ENCODE measurements at regions not wholly inside any gene's neighbourhood (a gene's known extent, or its start where the extent isn't known, plus 50 kb on each side); places are given as distances from the start of the nearest gene placed in this dataset.
"Not testable (repeated sequence)": the region's sequence is repeated elsewhere in the genome, so short reads cannot be mapped to it uniquely, and the experiment has no call there.

- no peak for DNase-seq
Observed at GRCh38 chr1:61028136-61028535, 54.2 kb upstream of the NFIA start.

GRCh38 chr1:61018068-61018467 lies 64.3 kb upstream of the NFIA start:
- DNase-seq, result not testable (repeated sequence)

DNA sequence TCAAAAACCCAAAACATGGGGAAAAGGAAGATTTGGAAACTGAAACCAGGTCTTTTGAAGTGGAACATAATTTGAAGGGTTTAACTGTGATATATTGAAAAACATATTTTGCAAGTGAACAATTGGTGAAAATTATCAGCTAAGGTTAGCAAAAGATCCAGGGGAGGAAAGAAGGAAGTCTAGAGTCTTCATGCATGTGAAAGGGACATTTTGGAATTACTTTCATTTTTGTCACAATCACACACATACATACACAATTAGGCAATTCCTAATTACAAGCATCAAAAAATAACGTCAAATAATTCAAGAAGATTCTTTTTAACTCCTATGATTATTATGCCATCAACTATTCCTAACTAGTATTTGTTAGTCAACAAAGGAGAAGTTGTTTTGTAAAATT lies 64.7 kb upstream of the NFIA start:
- no peak for DNase-seq

GRCh38 chr1:61013946-61014667 lies 68.3 kb upstream of the NFIA start:
- no peak for DNase-seq

- DNase-seq, result no peak
Observed at GRCh38 chr1:61013189-61013945, 69.0 kb upstream of the NFIA start.

DNA sequence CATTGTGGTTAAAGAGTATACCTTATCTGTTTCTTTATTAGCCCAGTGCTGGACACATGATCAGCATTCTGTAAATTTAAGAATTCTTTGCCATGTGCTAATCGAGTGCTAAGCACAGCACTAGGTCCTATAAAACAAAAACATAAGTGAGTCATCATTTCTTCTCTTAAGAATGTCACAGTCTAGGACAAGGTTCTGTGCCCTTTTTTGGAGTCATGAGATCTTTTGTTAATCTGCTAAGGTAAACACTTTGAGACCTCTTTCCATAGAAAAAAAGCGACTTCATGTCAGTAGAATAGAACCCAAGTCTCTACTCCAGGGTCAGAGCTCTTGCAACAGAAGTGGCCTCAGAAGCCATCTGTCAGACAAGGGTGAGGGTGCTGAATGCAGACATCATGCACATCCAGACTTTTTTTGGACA lies 70.0 kb upstream of the NFIA start:
- no peak for DNase-seq

- DNase-seq, result no peak
Observed at GRCh38 chr1:61011561-61012263, 70.6 kb upstream of the NFIA start.

DNA sequence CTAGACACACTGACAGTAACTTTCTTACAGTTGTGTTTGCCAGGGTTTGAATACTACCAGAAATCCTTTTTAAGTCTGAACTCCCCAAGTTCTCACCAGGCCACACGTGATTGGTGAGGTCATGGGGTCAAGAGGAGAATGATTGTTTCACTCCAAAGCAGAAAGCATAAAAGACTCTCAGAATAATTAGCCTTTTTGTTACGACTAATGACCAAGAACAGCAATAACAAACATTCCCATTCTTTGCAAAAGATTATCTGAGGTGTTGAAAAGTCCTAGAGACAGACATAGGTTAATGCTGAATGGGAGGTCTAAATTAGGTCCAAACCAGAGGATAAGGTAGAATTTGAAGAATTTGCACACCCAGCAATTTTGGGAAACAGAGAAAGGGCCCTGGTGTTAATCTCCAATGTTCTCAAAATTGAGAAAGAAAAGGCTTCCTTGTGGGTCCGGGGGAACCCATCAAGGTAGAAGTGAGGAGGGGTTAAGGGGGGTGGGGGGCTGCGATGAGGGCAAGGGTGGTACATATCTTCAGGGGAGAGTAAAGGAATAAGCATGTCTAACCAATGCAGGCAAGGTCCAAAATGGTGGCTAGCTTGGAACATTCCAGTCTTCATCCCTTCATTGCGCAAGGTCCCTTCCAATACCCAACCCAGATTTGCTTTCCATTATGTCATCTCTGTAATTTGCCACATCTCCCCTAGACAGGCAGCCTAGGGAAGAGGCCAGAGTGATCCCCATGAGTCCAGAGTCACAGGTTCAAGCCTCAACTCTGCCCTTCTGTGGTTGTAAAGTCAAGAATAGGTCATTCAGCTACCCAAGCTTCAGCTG lies 74.6 kb upstream of the NFIA start:
- no peak for DNase-seq

DNA sequence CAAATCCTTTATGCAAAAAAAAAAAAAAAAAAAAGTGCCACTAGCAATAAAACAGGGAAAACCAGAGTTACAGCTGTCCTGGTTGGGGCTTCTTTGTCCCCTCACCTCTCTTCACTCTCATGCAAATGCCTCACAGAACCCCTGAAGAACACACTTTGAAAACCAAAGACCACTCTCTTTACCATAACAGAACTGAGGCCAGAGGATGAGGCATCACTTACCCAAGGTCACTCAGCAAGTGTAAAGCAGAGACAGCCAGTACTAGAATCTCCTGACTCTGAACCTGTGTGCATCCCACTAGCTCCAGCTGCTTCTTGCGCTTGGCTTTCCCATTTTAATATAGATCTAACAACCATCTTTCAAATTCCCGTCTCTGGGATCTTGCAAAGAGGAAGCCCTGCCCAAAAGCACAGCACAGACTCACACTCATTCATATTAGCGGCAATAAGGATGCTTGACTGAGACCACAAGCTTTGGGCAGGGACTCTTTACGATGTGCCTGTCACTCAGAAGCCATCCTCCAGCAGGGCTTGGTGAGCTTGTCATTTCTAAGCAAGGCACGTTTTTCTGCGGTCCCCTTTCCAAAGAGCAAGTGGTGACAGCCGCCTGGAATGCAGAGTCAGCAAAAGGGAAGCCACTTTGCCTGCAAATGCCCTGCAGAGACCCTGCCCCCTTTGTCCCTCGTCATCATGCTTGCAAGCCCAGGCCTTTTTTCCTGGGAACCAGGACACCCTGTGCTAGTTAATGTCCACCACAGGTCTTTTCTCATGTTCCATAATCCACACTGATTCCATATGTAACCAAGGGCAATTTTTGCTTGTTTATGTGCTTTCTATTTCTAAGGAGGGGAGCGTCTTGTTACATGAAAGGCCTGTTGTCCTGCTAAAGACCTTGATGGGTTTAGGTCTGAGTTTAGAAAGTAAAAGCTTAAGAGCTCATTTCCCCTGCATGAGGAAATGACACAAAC lies 76.5 kb upstream of the NFIA start:
- no peak for DNase-seq

- no peak for DNase-seq
Observed at GRCh38 chr1:61004262-61005003, 77.9 kb upstream of the NFIA start.

DNA sequence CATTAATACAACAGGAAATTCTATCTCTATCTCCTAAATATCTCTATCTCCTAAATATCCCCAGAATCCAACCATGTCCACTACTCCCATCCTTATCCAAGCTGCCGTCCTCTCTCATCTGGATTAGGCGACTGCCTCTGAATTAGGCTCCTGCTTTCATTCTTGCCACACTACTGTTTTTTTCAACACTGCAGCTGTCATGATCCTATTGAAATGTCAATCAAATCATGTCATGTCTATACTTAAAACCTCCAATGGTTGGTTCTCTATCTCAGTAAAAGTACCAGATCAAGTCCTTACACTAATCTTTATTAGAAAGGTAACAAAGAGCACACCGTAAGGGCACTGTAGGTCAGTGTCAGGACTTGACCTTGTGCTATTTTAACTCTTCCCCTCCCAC lies 82.0 kb upstream of the NFIA start:
- DNase-seq, result no peak

DNA sequence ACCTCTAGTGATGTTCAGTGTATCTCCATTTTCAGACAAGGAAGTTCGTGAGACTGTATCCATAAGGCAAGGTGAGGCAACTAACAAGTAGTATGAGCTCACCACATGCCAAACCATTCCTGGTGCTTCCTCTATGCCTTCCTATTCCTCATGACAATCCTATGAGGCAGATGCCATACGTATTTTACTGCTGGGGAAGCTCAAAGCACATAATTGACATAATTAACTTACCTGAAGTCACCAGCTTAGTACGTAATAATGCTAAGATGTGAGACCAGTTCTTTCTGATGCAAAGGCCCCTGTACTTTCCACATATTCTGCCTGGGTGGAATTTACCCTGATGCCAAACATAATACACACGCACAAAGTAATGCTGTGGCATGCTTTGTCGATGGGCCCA lies 83.6 kb upstream of the NFIA start:
- DNase-seq, result no peak

DNA sequence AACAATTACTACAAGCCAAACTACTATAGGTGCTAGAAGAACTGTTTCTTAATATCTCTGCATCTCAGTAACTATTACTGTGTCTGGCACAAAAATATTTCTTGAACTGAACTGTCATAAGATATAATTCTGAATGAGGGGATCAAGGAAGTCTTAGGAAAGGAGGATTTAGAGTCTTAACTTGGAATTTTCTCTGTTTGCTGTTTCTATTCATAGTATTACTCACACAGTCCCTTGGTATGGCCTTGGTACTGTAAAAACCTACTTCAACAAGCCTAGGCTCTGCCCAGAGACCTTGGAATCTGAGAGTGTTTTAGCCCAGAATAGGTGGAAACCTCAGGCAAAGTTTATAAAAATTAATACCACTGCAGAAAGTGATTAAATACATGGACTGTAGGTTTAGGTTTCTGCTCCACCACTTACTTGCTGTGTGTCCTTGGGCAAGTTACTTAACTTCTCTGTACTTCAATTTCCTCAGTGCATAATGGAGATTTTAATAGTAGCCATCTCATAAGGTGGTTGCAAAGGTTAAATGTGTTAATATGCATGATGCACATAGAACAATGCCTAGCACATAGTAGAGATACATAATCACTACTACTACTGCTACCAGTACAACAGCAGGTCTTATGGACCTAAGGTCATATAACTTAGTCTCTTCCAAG lies 87.4 kb upstream of the NFIA start:
- DNase-seq, result no peak

DNA sequence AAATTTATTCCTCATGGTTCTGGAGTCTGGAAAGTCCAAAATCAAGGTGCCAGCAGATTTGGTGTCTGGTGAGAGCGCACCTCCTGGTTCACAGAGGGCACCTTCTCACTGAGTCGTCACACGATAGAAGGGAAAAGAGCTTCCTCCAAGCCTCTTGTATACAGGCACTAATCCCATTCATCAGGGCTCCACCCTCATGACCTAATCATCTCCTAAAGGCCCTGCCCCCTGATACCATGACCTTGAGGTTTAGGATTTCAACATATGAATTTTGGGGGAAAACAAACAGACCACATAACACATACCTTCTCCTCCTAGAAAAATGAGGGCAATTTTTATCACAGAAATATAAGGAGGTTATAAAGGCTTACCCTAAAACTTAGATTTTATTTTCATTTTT lies 88.0 kb upstream of the NFIA start:
- no peak for DNase-seq

DNA sequence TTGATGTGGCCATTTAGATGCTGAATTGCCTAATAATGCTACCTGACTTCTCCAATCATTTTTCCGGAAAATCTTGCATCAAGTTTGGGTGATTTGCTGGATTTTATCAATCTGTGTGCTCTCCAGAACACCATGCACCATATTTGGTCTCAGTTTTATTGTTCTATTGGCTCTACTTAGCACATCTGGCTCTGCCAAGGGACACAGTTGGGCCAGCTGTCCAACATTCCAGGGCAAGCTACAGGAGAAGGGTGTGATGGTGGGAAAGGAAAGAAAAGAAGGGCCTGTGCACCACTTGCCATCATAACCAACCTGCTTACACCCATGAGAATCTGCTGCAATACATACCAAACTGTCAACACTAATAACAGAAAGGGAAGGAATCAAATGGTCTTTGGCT lies 90.2 kb upstream of the NFIA start:
- DNase-seq, result no peak

DNA sequence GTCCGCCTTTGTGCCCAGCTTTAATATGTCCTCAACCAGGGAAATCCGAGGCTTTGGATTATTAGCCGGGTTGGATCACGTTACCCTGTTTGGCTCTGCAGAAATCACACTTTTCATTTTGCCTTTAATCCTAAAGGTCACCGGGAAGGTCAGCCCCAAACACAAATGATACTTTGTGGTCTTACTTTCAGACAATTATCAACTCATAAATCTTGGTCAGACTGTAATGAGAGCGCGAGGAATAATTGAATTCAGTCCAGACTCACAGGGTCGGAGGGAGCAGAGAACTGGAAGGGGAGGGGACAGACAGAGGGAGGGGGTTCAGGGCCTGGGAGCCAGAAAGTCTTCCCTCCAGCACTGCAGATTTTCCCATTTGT lies 91.7 kb upstream of the NFIA start:
- DNase-seq, result no peak

GRCh38 chr1:60989749-60990713 lies 92.3 kb upstream of the NFIA start:
- DNase-seq, result no peak

- DNase-seq, result no peak
Observed at GRCh38 chr1:60988891-60989290, 93.5 kb upstream of the NFIA start.

- no peak for DNase-seq
Observed at GRCh38 chr1:60987904-60988303, 94.5 kb upstream of the NFIA start.

Measured in CD4-positive, alpha-beta T cell treated with Interleukin-17A for 4 hours (primary cell).